Posterior cingulate gyrus (tissue), 11 donors: ENCODE measurements at regions not wholly inside any gene's neighbourhood (a gene's known extent, or its start where the extent isn't known, plus 50 kb on each side); places are given as distances from the start of the nearest gene placed in this dataset.

Experiments used
- DNase-seq, 10 donors: peaks; one replicate each; pipeline versions ENCODE4 v3.0.0 to v3.0.0-alpha.2; 2020 to 2021; ENCODE audit warnings: mixed read lengths in 3 of 10
- intact Hi-C: fragments of 100-400 bp; cut with DNase I; formaldehyde crosslinking; loops from one replicate; pipeline ENCODE4 v1.15.1; 2023

GRCh38 chr12:67370979-67371378, 101.8 kb downstream of the CAND1 start:
- DNase-seq = no peak
- intact Hi-C loops = no loop called here

- intact Hi-C loops = no loop called here
- no peak for DNase-seq
These were observed 107.9 kb downstream of the CAND1 start for GRCh38 chr12:67377021-67377420.

DNA sequence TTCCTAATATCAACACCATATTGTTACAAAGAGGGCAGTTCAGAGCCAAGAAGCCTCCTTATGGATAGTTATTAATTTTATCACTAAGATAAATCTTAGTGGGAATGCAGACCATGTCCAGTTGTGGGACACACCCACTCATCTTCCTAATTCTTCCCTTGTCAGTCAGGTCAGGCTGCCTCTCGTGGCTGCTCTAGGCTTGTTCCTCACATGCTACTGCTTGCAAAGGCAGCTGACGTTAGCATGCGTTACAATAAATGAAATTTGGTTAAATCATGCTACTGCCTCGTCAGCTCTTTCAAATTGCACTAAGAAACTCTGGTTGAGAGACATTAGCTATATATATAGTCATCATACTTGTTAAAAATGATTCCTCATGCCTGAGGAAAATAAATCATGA, 108.4 kb downstream of the CAND1 start:
- intact Hi-C loops = no loop called here
- DNase-seq = no peak

GRCh38 chr12:67382241-67382871, 113.2 kb downstream of the CAND1 start:
- no peak for DNase-seq
- intact Hi-C loops = no loop called here

DNA sequence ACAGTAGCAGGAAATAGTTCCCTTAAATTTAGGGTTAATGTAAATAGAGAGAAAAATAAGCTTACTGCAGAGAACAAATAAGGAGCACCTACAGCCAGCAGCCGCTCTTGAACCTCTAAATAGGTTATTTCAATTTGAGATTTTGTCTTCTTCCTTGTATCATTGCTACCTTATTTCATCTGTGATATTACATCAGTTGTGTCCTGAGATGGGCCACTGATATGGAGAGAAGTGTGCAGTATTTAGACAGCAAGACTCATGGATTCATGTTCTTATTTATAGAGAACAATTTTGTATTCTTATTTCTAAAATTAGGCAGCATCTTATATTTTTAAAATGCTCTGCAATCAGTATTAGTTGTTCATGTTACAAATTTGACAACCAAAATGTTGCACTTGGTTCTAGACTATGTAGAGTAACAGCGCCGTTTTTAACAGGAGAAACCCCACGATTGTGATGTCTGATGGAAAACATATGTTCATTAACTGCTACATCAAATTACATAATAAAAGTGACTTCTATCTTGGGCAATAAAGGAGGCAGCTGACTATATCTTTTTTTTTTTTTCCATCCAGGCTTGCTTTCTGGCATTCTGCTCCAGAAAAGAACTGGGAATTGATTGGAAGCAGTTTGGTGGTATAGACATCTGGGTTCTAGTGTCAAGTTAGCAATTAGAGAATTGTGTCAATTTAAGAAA, 117.9 kb downstream of the CAND1 start:
- intact Hi-C loops = no loop called here
- DNase-seq = no peak

DNA sequence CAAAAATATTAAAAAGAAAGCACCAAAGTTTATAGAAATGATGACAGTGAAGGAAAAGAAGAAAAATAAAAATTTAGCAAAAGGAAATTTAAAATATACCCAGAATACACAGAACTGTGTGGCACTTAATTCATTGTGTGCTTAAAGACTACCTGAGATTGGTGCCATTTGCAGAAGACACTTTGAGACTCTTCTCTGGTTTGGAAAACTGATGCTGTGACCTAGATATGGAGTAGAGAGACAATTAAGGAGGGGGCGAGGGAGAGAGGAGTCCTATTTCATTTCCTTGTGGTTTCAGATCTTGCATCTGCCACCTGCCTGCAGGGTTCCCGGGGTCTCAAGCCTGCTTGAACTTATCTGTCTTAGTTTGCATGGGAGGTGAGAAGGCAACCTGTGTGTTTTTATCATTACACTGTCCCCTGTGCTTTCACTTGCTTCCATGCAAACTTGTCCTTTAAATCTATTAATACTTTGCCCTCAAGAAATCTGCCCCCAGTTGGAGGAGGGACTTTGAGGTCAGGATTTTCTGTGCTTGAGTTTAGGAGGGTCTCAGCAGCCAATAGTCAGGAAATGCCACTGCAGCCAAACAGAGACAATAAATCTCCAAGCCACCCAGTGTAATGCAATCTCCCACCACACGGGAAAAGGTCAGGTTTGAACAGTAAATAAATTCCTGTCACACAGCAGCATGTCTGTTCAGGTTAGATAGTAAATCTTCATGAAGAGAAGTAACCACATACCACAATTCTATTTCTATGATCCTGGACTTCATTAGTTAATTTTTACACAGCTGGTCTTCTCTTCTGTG, 119.4 kb downstream of the CAND1 start:
- intact Hi-C loops = no loop called here
- no peak for DNase-seq

- DNase-seq = no peak
These were observed 121.1 kb downstream of the CAND1 start for GRCh38 chr12:67390273-67390672.

GRCh38 chr12:67391034-67391433, 121.9 kb downstream of the CAND1 start:
- no peak for DNase-seq
- intact Hi-C loops = no loop called here

More at GRCh38 chr12:67390273-67390672, 121.1 kb downstream of the CAND1 start:
- intact Hi-C loops = no loop called here

DNA sequence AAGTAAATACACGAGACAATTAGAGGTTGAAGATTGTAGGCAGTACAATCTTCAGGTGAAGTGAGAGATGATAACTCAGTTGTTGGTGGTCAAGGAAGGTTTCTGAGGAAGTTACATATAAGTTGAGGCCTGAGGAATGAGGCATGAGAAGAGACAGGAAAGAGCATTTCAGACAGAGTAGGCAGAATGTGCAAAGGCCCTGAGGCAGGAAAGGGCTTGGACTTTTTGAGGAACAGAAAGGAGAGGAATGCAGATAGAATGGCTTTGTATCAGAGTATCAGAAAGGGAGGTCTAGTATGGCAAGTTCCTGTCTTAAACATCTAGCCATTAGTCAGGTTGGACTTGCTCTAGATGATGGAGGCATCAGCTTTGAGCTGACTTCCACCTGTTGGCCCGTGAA, 122.5 kb downstream of the CAND1 start:
- DNase-seq = no peak
- intact Hi-C loops = no loop called here

DNA sequence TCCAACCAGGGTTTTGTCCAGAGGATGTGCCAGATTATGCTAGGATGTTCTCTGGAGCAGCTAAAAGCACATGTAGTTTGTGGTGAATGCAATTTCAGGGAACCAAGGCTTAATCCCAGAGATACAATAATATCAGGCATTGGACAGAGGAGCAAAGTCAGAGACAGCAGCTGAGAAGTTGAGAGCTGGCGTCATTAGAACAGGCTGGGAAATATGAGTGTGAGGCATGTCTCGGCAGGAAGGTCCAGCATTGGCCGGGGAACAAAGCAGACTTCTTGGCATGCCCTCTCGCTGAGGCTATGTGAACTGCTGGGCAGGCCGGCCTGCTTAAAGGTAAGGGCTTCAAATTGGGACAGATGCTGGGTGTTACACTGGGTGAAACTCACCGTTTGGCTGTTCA, 125.4 kb downstream of the CAND1 start:
- peak in 3 of 10 donors; percentile 12 to 21 (median 13) for DNase-seq
- intact Hi-C loops = no loop called here

DNA sequence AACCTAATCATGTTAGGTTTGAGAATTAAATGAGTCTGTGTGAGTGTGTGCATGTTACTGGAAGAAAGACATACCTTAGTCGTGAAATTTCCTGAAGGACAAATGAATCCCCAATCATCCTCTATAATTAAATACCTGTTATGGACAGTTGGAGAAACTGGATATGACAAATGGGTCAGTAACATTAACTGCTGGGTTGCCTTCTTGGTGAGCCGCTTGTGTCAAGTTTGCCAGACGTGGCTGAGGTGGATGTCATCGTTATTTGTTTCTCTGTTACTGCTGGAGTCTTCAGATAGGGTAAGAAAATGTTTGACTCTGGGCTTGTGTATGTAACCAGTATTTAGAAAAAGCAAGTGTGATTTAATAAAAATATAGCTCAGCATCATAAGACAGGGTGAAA, 131.6 kb downstream of the CAND1 start:
- DNase-seq = no peak
- intact Hi-C loops = no loop called here

DNA sequence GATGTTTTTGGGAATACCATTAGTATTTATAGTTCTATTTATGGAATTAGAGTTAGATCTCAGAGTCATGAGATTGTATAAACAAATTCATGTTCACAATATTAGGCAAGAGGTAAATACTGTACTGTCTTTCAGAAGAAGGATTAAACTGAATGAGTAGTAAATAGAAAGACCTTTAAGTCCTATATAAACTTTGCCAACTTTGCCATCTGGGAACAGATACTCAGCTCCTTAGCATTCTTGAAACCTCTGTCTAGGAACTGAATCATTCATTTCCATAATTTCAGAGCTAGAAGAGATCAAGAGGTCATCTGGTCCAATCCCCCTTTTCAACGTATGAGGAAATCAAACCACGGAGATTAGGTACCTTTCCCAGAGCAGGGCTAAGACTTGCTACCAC, 141.1 kb downstream of the CAND1 start:
- intact Hi-C loops = loop anchor here (5.0 kb wide), 1 partner anchor 53 kb away; no protein-coding TSS in a partner anchor
- DNase-seq = no peak

GRCh38 chr12:67410667-67411067, 141.5 kb downstream of the CAND1 start:
- no peak for DNase-seq
- intact Hi-C loops = loop anchor here (5.0 kb wide), 1 partner anchor 53 kb away; no protein-coding TSS in a partner anchor

GRCh38 chr12:67411562-67411961, 142.4 kb downstream of the CAND1 start:
- no peak for DNase-seq
- intact Hi-C loops = loop anchor here (5.0 kb wide), 1 partner anchor 54 kb away; no protein-coding TSS in a partner anchor

DNA sequence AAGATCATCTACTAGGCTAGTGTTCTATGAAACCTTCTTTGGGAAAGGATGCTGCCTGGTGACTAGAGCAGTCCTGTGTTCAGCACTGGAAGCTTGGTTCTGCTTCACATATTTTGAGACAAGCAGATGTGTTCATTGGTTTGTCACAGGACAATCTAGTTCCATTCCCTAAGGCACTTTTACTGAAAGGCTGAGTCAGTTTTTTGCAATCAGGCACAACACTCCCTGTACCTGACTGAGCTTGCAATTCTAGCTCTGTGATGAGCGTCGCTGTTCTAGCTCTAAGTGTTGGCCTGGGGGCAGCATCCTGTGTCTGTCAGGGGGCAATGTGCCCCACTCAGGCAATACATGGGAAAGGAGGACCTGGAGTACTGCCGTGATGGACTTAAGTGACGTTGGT, 144.4 kb downstream of the CAND1 start:
- no peak for DNase-seq
- intact Hi-C loops = loop anchor here (5.0 kb wide), 1 partner anchor 56 kb away; no protein-coding TSS in a partner anchor

GRCh38 chr12:67414011-67414715, 145.0 kb downstream of the CAND1 start:
- DNase-seq = no peak
- intact Hi-C loops = loop anchor here (5.0 kb wide), 1 partner anchor 57 kb away; no protein-coding TSS in a partner anchor

DNA sequence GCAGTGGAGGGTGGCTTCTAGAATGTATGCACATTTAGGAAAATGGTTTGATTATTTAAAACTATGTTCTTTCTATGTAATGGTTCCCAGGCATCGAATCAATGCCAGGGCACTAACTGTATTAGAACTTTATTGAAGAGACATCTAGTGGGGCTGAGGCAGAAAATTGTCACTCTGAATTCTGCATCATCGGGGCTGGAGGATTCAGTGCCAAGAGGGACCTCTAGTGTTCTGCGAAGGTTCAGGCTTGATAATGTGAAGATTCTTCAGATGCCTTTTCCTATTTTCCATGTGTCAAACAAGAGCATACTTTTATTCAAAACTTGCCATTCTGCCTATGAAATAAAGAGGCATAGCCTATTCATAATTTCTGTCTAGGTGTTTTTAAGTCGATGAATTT, 146.3 kb downstream of the CAND1 start:
- intact Hi-C loops = no loop called here
- peak in 5 of 10 donors; percentile 17 to 64 (median 24) for DNase-seq

- DNase-seq = no peak
- intact Hi-C loops = no loop called here
These were observed 150.7 kb downstream of the CAND1 start for GRCh38 chr12:67419810-67420209.

GRCh38 chr12:67420506-67420905, 151.3 kb downstream of the CAND1 start:
- DNase-seq = no peak
- intact Hi-C loops = no loop called here

GRCh38 chr12:67422081-67422480, 152.9 kb downstream of the CAND1 start:
- intact Hi-C loops = no loop called here
- no peak for DNase-seq

DNA sequence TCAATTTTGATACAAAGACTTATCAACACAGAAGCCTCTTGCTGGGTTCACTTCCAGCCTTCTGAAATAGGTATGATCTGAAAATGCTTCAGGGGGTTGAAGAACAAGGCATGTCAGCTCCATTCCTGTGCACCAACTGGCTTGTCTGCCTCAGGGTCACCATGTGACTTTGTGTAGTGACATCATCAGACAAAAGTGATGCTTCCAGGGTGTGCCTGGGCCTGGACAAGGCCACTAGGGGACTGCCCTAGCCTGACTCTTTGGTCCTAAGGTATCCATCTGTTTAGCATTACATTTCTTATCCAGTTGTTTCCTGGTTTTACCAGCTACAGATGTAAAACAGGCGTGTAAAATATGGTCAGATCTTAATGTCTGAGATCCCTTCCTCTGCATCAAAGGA, 155.6 kb downstream of the CAND1 start:
- intact Hi-C loops = no loop called here
- DNase-seq = no peak
